Erythroblast (primary cell): ENCODE measurements at regions not wholly inside any gene's neighbourhood (a gene's known extent, or its start where the extent isn't known, plus 50 kb on each side); places are given as distances from the start of the nearest gene placed in this dataset.

Experiments used
- GATA1 ChIP-seq: IDR thresholded peaks from 2 replicates; pipeline ENCODE4 v1.6.1; 2011; ENCODE audit warnings: low read depth, mild to moderate bottlenecking, control low read depth, low read length, moderate library complexity
- POLR2A ChIP-seq: IDR thresholded peaks from 2 replicates; pipeline ENCODE4 v1.6.1; 2011; ENCODE audit warnings: mild to moderate bottlenecking, low read length

DNA sequence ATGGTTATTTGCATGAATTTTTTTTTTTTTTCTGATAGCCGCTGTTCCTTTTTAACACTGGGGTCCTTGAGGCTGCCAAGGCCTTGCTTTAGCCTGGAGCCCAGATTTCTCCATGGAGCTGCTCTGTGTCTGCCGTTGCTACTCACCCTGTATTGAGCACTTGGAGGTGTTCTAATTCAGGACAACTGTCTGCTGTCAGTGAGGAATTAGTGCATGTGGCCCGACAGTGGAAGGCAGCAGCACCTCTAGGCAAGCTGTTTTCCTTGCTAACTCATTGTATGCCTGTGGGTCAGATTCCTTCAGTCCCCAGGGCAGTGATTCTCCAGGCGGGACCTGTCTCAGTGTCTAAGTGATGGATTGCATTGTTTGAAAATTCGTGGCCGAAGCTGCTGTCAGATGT is 147.7 kb upstream of the DPP10 start:
- TF ChIP-seq POLR2A, result no peak
- no peak for TF ChIP-seq GATA1
